Parathyroid adenoma (tissue), 2 donors: ENCODE measurements at regions not wholly inside any gene's neighbourhood (a gene's known extent, or its start where the extent isn't known, plus 50 kb on each side); places are given as distances from the start of the nearest gene placed in this dataset.

Experiments used
- H2AFZ ChIP-seq: fragments of 300-600 bp; sonication (generic); one replicate; pipeline ENCODE4 v1.7.0; 2017; ENCODE audit warnings: antibody characterized with exemption, mild to moderate bottlenecking
- H3K27ac ChIP-seq: fragments of 300-600 bp; sonication (generic); one replicate; pipeline ENCODE4 v1.7.0; 2017
- H3K27me3 ChIP-seq: fragments of 300-600 bp; sonication (generic); one replicate; pipeline ENCODE4 v1.7.0; 2017; ENCODE audit warnings: low read length; ENCODE audit not compliant: control insufficient read depth, insufficient read depth
- H3K36me3 ChIP-seq: fragments of 300-600 bp; sonication (generic); one replicate; pipeline ENCODE4 v1.7.0; 2017; ENCODE audit warnings: low read length; ENCODE audit not compliant: control insufficient read depth, insufficient read depth
- H3K4me1 ChIP-seq: fragments of 300-600 bp; sonication (generic); one replicate; pipeline ENCODE4 v1.7.0; 2017; ENCODE audit warnings: control low read depth
- H3K4me2 ChIP-seq: fragments of 300-600 bp; sonication (generic); one replicate; pipeline ENCODE4 v1.7.0; 2017; ENCODE audit warnings: low read length
- H3K4me3 ChIP-seq: fragments of 300-600 bp; sonication (generic); one replicate; pipeline ENCODE4 v1.7.0; 2017; ENCODE audit warnings: low read depth, low read length
- H3K79me2 ChIP-seq: fragments of 300-600 bp; sonication (generic); one replicate; pipeline ENCODE4 v1.7.0; 2017; ENCODE audit warnings: control low read depth
- H3K9ac ChIP-seq: fragments of 300-600 bp; sonication (generic); one replicate; pipeline ENCODE4 v1.7.0; 2017; ENCODE audit warnings: mild to moderate bottlenecking
- H3K9me3 ChIP-seq: fragments of 300-600 bp; sonication (generic); one replicate; pipeline ENCODE4 v1.7.0; 2017; ENCODE audit warnings: low read length; ENCODE audit not compliant: control insufficient read depth
- TF ChIP-seq, protein P1 (sequence below): fragments of 300-600 bp; sonication (generic); IDR thresholded peaks from one replicate; pipeline ENCODE4 v1.7.0; 2017; ENCODE audit warnings: antibody characterized with exemption, mild to moderate bottlenecking
- donor health status: primary hyperparathyroidism.

DNA sequence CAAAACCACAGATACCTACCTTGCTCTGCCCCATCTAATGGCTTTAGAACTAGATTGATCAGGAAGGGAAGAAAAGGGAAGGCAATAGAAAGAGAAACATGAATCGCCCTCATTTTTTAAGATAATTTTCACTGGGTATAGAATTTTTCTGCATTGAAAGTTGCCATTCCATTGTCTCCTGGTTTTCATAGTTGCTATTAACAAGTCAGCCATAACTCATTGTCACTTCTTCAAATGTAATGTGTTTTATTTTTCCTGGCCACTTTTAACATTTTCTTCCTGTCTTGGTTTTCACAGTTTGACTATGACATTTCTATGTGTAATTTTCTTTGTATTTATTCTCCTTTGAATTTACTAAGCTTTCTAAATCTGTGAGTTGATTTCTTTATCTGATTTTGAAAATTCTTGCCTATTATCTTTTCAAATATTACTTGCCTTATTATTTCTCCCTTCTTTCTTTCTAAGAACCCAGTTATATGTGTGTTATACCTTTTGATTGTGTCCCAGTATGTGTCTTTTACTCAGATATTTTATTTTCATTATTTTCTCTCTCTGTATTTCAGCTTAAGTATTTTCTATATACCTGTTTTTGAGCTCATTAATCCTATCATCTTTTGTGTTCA, 85.5 kb upstream of the GLI2 start:
- Histone ChIP-seq H3K36me3 (no peaks in the 10 kb centered on the region), H3K9me3 (no peaks in the 10 kb centered on the region), H3K4me3 (no peak overlapping the region), H3K27ac (no peak overlapping the region), H3K9ac (no peak overlapping the region), H3K27me3 (no peaks in the 10 kb centered on the region), H2AFZ (no peak overlapping the region), H3K79me2 (no peaks in the 10 kb centered on the region), H3K4me1 (no peaks in the 10 kb centered on the region), H3K4me2 (no peak overlapping the region)
- TF ChIP-seq, protein P1, sequence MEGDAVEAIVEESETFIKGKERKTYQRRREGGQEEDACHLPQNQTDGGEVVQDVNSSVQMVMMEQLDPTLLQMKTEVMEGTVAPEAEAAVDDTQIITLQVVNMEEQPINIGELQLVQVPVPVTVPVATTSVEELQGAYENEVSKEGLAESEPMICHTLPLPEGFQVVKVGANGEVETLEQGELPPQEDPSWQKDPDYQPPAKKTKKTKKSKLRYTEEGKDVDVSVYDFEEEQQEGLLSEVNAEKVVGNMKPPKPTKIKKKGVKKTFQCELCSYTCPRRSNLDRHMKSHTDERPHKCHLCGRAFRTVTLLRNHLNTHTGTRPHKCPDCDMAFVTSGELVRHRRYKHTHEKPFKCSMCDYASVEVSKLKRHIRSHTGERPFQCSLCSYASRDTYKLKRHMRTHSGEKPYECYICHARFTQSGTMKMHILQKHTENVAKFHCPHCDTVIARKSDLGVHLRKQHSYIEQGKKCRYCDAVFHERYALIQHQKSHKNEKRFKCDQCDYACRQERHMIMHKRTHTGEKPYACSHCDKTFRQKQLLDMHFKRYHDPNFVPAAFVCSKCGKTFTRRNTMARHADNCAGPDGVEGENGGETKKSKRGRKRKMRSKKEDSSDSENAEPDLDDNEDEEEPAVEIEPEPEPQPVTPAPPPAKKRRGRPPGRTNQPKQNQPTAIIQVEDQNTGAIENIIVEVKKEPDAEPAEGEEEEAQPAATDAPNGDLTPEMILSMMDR = no peak

DNA sequence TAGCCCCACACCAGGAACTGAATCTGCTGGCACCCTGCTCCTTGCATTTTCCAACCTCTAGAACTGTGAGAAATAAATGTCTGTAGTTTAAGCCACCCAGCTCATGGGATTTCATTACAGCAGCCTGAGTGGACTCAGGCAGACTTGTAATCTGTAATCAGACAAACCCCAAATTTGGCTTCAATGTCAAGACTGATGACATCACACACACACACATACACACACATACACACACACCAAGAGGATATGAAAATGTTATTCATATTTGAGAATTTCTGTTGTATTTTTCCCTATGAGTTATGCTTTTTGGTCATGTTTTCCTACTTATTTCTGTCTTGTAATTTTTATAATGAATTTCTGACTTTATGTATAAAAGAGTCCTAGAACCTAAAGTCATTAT, 83.8 kb upstream of the GLI2 start:
- TF ChIP-seq, protein P1 = no peak
- H3K9me3 ChIP-seq = no peaks in the 10 kb centered on the region
- no peak overlapping the region for H3K4me3 ChIP-seq
- no peak overlapping the region for H3K27ac ChIP-seq
- no peak overlapping the region for H2AFZ ChIP-seq
- no peak overlapping the region for H3K4me2 ChIP-seq
- no peaks in the 10 kb centered on the region for H3K36me3 ChIP-seq
- no peak overlapping the region for H3K9ac ChIP-seq
- H3K27me3 ChIP-seq = no peaks in the 10 kb centered on the region
- no peaks in the 10 kb centered on the region for H3K79me2 ChIP-seq
- no peaks in the 10 kb centered on the region for H3K4me1 ChIP-seq

DNA sequence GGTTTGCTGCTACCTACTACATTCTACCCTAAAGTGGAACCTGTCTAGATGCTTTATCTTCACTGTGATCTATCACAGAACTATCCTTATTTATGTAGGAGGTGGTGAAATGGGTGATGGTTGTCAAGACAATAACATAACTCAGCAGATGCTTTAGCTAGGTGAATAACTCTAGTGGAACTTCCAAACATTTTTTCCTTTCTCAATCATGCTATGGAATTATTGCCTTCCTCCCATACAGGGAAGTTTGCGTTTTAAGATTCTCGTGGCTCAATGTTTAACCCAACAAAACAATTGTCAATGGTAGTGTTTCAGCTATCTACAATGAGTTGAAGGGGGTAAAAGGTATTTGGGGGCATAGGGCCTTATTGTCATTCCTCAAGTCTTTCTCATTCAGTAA, 82.6 kb upstream of the GLI2 start:
- H2AFZ ChIP-seq = no peak overlapping the region
- no peaks in the 10 kb centered on the region for H3K9me3 ChIP-seq
- TF ChIP-seq, protein P1 = no peak
- H3K9ac ChIP-seq = no peak overlapping the region
- no peaks in the 10 kb centered on the region for H3K36me3 ChIP-seq
- no peaks in the 10 kb centered on the region for H3K27me3 ChIP-seq
- no peak overlapping the region for H3K4me2 ChIP-seq
- H3K4me3 ChIP-seq = no peak overlapping the region
- no peaks in the 10 kb centered on the region for H3K4me1 ChIP-seq
- no peak overlapping the region for H3K27ac ChIP-seq
- no peaks in the 10 kb centered on the region for H3K79me2 ChIP-seq

DNA sequence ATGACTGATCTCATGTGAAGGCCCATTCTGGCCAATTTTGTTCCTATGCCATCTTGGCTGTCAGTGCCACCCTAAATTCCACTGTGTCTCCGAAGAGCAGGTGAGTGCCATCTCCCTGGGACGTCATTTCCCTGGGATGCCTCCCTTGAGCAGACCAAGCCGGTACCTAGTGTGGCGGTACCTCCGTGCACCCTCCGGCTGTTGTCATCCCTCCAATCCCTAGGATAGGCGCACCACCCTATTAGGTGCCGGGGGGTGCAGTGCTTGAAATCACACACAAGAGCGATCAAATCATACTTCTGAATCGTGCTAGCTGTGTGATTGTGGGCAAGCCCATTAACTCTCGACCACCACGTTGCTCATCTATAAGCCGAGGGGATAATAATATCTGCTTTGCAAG, 81.8 kb upstream of the GLI2 start:
- TF ChIP-seq, protein P1 = no peak
- H3K4me1 ChIP-seq = no peaks in the 10 kb centered on the region

More for the DNA sequence above, 81.8 kb upstream of the GLI2 start:
- H3K27me3 ChIP-seq = no peaks in the 10 kb centered on the region
- H2AFZ ChIP-seq = no peak overlapping the region
- H3K36me3 ChIP-seq = no peaks in the 10 kb centered on the region
- no peaks in the 10 kb centered on the region for H3K79me2 ChIP-seq
- H3K4me3 ChIP-seq = no peak overlapping the region
- H3K27ac ChIP-seq = no peak overlapping the region
- H3K9ac ChIP-seq = no peak overlapping the region
- no peaks in the 10 kb centered on the region for H3K9me3 ChIP-seq
- no peak overlapping the region for H3K4me2 ChIP-seq
